Loucy (cell line): ENCODE measurements at regions not wholly inside any gene's neighbourhood (a gene's known extent, or its start where the extent isn't known, plus 50 kb on each side); places are given as distances from the start of the nearest gene placed in this dataset.

Experiments used
- CTCF ChIP-seq: fragments of 200-600 bp; sonication (generic); conservative IDR thresholded peaks from 2 replicates; pipeline ENCODE4 v1.5.1; 2014; ENCODE audit warnings: mild to moderate bottlenecking, antibody characterized with exemption, low read length
- EZH2phosphoT487 ChIP-seq: fragments of 200-600 bp; IDR thresholded peaks from 2 replicates; pipeline ENCODE4 v1.6.1; 2018; ENCODE audit warnings: antibody characterized with exemption, mild to moderate bottlenecking, moderate library complexity, borderline replicate concordance

DNA sequence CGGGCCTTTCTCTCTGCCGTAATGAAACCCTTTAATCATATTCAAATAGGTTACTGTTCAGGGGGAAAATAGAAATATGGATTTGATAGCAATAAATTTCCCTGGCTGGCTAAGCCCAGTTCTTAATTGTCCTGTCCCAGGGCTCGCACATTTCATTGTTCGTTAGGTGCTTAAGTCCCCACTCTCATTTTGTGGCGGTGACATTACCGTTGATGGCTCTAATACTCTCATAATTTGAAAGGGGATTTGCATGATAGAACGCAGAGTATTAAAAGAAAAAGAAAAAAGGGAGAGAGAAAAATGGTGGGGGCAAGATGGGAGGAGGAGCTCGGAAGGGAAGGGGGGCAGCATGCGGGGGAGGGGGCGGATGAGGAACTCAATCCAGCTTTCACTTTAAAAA, 79.1 kb upstream of the FOXP4 start:
- TF ChIP-seq CTCF: no peak
- no peak for TF ChIP-seq EZH2phosphoT487
